Choroid plexus epithelial cell (primary cell): ENCODE measurements at regions not wholly inside any gene's neighbourhood (a gene's known extent, or its start where the extent isn't known, plus 50 kb on each side); places are given as distances from the start of the nearest gene placed in this dataset.

Experiments
- DNase-seq: peaks from one replicate; pipeline ENCODE4 v3.0.0-alpha.2; 2010; ENCODE audit warnings: low read depth
- H3K4me3 ChIP-seq: 2 replicates; pipeline ENCODE4 v1.5.1; 2011; ENCODE audit warnings: low read depth, mild to moderate bottlenecking, control low read depth, low read length, moderate library complexity
- CTCF ChIP-seq: conservative IDR thresholded peaks from 2 replicates; pipeline ENCODE4 v1.5.1; 2011; ENCODE audit warnings: low read depth, mild to moderate bottlenecking, control low read depth, inconsistent platforms, low read length, moderate library complexity

GRCh38 chr1:197850918-197851317, 51.5 kb upstream of the C1orf53 start:
- no peak for TF ChIP-seq CTCF
- DNase-seq, result no peak
- H3K4me3 ChIP-seq, result no peak overlapping the region

GRCh38 chr1:197850042-197850441, 52.4 kb upstream of the C1orf53 start:
- H3K4me3 ChIP-seq, result no peak overlapping the region
- DNase-seq, result no peak
- TF ChIP-seq CTCF, result no peak

- TF ChIP-seq CTCF, result no peak
- H3K4me3 ChIP-seq, result no peak overlapping the region
- DNase-seq, result no peak
These were observed 54.1 kb upstream of the C1orf53 start for GRCh38 chr1:197848350-197848749.

DNA sequence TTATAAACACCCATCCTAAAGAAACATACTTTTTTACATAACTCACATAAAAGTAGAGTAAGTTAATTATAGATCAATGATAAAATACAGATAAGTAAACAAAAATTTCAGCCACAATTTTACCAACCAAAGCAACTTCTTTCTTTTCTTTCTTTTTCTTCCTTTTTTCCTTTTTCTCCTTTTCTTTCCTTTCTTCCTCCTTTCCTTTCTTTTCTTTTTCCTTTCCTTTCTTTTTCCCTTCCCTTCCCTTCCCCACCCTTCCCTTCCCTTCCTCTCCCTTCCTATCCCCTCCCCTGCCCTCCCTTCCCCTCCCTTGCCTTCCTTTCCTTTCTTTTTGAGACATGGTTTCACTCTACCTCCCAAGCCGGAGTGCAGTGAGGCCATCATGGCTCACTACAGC, 56.5 kb upstream of the C1orf53 start:
- DNase-seq, result no peak
- no peak overlapping the region for H3K4me3 ChIP-seq

GRCh38 chr1:197844651-197845050, 57.8 kb upstream of the C1orf53 start:
- no peak for TF ChIP-seq CTCF
- no peak overlapping the region for H3K4me3 ChIP-seq
- no peak for DNase-seq

More for the DNA sequence above, 56.5 kb upstream of the C1orf53 start:
- no peak for TF ChIP-seq CTCF

DNA sequence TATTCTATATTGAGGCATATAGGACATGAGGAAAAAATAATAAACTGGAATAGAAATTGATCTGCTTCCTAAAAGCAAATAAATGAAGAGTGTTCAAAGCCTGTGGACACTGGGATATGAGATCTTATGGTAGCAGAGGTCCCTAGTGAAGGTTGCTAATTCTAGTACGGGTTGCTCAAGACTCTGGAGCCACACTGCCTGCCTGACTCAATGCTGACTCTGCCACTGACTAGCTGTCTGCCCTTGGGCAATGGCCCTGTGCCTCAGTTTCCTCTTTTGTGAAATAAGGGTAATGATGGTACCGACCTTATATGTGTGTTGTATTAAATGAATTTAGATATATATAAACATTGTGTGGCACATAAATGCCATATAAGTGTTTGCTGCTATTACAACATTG, 59.0 kb upstream of the C1orf53 start:
- no peak overlapping the region for H3K4me3 ChIP-seq
- no peak for DNase-seq
- TF ChIP-seq CTCF, result no peak

GRCh38 chr1:197842646-197843045, 59.8 kb upstream of the C1orf53 start:
- no peak for DNase-seq
- H3K4me3 ChIP-seq, result no peak overlapping the region
- TF ChIP-seq CTCF, result no peak
